ENCODE measurements at regions not wholly inside any gene's neighbourhood (a gene's known extent, or its start where the extent isn't known, plus 50 kb on each side); places are given as distances from the start of the nearest gene placed in this dataset.
A peak's percentile ranks its signal among the peaks of the same experiment; 100 is the strongest.
"Not testable (repeated sequence)": the region's sequence is repeated elsewhere in the genome, so short reads cannot be mapped to it uniquely, and the experiment has no call there.

DNA sequence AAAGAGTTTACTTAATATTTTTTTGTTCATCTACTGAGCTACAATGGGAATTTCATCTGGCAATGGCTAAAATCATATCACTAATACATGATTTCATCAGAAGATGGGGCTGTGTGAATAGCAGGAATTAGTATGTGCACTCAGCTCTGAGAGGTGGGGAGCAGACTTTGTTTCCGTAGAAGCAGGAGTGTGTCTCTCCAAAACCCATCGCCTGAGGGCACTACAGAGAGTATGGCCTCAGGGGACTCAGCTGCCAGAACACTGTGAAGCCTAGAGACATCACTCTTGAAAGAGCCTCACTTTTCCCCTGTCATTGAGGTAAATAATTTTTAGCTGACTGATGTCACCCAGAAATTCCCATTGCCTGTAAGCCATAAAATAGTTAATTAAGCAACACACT lies 261.4 kb upstream of the ISX start:
- no peak overlapping the region for H3K4me3 ChIP-seq (ENCODE audit: low read depth, low read length)
- TF ChIP-seq, protein P1, sequence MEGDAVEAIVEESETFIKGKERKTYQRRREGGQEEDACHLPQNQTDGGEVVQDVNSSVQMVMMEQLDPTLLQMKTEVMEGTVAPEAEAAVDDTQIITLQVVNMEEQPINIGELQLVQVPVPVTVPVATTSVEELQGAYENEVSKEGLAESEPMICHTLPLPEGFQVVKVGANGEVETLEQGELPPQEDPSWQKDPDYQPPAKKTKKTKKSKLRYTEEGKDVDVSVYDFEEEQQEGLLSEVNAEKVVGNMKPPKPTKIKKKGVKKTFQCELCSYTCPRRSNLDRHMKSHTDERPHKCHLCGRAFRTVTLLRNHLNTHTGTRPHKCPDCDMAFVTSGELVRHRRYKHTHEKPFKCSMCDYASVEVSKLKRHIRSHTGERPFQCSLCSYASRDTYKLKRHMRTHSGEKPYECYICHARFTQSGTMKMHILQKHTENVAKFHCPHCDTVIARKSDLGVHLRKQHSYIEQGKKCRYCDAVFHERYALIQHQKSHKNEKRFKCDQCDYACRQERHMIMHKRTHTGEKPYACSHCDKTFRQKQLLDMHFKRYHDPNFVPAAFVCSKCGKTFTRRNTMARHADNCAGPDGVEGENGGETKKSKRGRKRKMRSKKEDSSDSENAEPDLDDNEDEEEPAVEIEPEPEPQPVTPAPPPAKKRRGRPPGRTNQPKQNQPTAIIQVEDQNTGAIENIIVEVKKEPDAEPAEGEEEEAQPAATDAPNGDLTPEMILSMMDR (IDR thresholded peaks at IDR 0.05; ENCODE audit: borderline replicate concordance, insufficient read depth, low read depth, low read length): 0 out of 2 replicates have a peak, but pooled peaks have one; percentile 10

DNA sequence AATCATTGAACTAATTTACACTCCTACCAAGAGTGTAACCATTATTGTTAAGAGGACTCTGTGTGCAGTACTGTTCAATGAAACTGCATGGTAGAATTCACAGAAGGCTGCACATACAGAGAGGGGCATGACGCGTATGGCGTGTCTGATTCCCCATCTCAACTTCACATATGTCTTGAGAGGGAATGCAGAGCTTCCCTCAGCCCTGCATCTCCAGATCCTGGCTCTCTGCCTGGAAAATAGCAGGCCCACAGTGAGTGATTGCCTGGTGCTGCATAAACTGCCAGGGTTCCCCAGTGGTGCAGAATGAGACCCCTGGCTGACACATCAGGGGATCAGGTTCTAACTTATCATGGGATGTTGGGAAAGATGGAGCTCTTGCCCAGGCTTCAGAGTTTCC lies 260.2 kb upstream of the ISX start:
- TF ChIP-seq, protein P1 (IDR thresholded peaks at IDR 0.05; ENCODE audit: borderline replicate concordance, insufficient read depth, low read depth, low read length): no peak
- H3K4me3 ChIP-seq (ENCODE audit: low read depth, low read length): no peak overlapping the region

DNA sequence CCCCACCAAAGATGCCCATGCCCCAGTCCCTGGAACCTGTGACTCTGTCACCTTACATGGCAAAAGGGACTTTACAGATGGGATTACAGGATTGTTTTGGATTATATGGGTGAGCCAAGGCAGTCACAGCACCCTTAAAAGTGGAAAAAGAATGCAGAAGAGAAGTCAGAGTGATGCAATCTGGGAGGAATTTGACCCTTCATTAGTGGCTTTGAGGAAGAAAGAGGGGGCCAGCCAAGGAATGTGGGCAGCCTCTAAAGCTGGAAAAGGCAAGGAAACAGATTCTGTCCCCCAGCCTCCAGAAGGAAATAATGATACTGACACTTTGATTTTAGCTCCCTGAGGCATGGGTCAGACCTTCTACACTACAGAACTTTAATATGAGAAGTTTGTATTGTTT lies 257.3 kb upstream of the ISX start:
- TF ChIP-seq, protein P1 (IDR thresholded peaks at IDR 0.05; ENCODE audit: borderline replicate concordance, insufficient read depth, low read depth, low read length): no peak
- no peak overlapping the region for H3K4me3 ChIP-seq (ENCODE audit: low read depth, low read length)

DNA sequence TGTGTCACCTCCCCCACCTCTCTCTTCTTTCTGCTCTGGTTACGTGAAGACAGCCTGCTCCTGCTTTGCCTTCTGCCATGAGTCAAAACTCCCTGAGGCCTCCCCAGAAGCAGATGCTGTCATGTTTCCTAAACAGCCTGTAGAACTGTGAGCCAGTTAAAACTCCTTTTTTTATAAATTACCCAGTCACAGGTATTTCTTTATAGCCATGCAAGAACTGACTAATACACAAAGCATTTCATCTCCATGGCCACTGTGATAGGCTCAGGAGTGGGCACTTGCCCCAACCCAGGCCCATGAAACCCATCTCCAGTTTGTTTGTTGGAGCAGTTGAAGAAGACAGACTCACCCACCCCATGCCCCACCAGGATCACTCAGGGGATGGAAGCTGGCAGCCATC lies 253.3 kb upstream of the ISX start:
- H3K4me3 ChIP-seq (ENCODE audit: low read depth, low read length): no peak overlapping the region
- TF ChIP-seq, protein P1 (IDR thresholded peaks at IDR 0.05; ENCODE audit: borderline replicate concordance, insufficient read depth, low read depth, low read length): no peak

DNA sequence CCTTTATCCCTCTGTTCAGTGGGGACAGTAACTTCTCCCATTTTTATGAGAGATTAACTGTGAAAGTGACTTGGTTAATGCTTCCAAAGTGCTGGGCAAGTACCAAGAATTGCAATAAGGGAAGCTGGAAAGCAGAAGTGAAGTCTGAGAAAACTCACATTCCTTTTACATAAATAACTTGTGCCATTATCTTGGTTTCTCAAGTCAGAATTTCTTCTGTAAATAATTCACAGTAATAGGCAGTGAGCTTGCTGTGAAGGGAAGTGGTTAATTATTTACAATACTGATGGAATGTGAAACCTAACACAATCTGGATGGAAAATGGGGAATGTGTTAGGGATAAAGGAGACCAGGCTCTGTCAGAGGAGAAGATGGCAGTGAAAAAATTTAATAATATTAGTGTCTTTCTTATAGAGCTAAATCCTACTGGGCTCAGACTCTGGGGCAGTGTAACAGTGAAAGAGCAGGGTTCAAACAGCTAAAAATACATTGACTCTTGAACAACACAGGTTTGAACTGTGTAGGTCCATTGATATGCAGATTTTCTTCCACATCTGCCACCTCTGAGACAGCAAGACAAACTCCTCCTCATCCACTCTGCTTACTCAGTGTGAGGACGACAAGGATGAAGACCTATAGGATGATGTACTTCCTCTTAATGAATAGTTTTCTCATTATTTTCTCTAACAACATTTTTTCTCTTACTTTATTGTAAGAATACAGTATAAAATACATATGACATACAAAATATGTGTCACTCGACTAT lies 251.5 kb upstream of the ISX start:
- TF ChIP-seq, protein P1 (IDR thresholded peaks at IDR 0.05; ENCODE audit: borderline replicate concordance, insufficient read depth, low read depth, low read length): no peak

DNA sequence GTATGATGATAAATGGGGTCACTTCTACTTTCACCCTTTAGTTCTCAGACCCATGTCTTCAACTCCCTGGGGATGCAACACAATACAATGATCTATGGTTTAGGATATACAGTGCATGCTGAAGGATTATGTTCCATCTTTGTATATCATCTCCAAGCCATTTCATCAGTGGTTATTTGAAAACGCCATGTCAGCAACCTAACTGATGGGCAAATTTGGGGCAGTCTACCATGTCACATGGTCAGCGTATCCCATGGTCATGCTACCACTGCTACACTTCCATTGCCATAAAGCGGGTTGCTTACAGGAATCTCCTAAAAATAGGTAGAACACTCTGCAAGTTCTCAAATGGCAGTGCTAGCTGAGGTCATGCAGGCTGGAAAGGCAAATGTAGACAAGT lies 236.5 kb upstream of the ISX start:
- TF ChIP-seq, protein P1 (IDR thresholded peaks at IDR 0.05; ENCODE audit: borderline replicate concordance, insufficient read depth, low read depth, low read length): no peak
- no peak overlapping the region for H3K4me3 ChIP-seq (ENCODE audit: low read depth, low read length)

More for the DNA sequence above, 251.5 kb upstream of the ISX start:
- no peak overlapping the region for H3K4me3 ChIP-seq (ENCODE audit: low read depth, low read length)

DNA sequence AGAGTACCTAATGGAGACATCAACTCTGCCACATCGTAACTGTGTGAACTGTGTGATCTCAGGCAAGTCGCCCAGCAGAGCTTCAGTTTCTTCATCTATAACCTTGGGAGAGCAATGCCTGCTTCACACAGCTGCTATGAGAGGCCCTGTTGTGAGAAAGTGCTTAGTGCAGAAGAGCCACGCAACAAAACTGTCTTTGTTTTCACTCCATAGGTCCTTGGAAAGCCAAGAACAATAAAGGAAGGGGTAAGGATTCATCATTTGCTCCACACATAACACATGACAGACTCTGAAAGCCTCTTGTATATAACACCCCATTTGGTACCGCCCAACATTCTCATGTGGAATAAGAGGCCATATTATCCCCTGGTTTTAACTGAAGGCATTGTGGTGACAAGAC lies 231.9 kb upstream of the ISX start:
- H3K4me3 ChIP-seq (ENCODE audit: low read depth, low read length): no peak overlapping the region
- TF ChIP-seq, protein P1 (IDR thresholded peaks at IDR 0.05; ENCODE audit: borderline replicate concordance, insufficient read depth, low read depth, low read length): no peak

DNA sequence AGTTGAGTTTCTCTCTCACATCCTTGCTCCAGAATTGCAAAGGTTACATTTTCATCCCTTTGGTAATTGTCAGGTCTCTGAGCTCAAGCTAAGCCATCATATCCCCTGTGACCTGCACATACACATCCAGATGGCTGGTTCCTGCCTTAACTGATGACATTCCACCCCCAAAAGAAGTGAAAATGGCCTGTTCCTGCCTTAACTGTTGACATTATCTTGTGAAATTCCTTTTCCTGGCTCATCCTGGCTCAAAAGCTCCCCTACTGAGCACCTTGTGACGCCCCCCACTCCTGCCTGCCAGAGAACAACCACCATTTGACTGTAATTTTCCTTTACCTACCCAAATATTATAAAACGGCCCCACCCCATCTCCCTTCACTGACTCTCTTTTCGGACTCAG lies 231.4 kb upstream of the ISX start:
- not testable (repeated sequence) for H3K4me3 ChIP-seq (ENCODE audit: low read depth, low read length)

Data from GM12875 (cell line).